ENCODE measurements at regions not wholly inside any gene's neighbourhood (a gene's known extent, or its start where the extent isn't known, plus 50 kb on each side); places are given as distances from the start of the nearest gene placed in this dataset.

- Histone ChIP-seq H4K20me1 (ENCODE audit: low read depth) (no peaks in the 10 kb centered on the region), H3K9me3 (ENCODE audit: low read depth) (no peaks in the 10 kb centered on the region), H3K36me3 (no peaks in the 10 kb centered on the region), H3K4me1 (no peaks in the 10 kb centered on the region), H3K27me3 (no peaks in the 10 kb centered on the region), H3K79me2 (ENCODE audit: low read depth) (no peaks in the 10 kb centered on the region), H2AFZ (replicated peaks) (peak overlapping the region; percentile 7), H3K27ac (no peak overlapping the region), H3K4me2 (no peak overlapping the region), H3K9ac (no peak overlapping the region), H3K4me3 (no peak overlapping the region), H3F3A (ENCODE audit: low read depth) (no peaks in the 10 kb centered on the region)
- Mint-ChIP-seq H3K4me3 (no peak overlapping the region), H3K9me3 (peaks cover 2% of the 10 kb centered on the region), H3K4me1 (peaks cover 8% of the 10 kb centered on the region), H3K27ac (peak overlapping the region; percentile 14), H3K36me3 (no peaks in the 10 kb centered on the region), H3K27me3 (ENCODE audit: insufficient read depth, low read depth) (peaks cover 7% of the 10 kb centered on the region)
- peak; percentile 9 for DNase-seq (ENCODE audit: low spot score)
- no peak for TF ChIP-seq EZH2 (IDR thresholded peaks at IDR 0.05)
- TF ChIP-seq CTCF (IDR thresholded peaks at IDR 0.05) = peak; percentile 21
- no peak for TF ChIP-seq EZH2phosphoT487 (IDR thresholded peaks at IDR 0.05)
Measured at GRCh38 chr4:169902658-169903345, 123.4 kb downstream of the MFAP3L start.

DNA sequence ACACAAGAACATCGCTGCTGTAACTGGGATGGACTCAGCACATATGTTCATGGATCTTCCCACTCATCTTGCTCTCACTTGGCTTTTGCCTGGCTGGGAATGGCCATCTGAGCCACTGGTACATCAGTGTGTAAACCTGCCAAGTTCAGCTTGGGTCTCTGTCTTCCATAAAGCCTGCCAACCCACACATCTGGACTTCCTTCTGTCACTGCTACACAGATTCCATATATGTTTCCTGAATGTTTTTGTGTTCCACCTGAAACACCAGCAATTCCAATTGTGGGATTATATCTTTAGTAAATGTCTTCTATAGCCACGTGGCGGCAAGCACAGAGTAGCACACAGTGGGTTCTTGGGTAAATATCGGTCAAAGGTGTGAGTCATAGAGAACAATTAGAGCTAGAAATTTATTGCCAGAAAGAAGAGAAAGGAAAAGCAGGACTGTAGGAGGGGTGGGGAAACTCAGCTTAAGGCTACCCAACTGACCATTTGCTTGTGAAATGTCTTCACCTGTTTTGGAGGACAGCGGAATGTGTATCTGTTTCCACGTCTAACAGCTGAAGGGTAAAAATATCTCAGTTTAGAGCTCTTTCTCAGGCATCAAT, 125.9 kb downstream of the MFAP3L start:
- no peak overlapping the region for H3K27ac Mint-ChIP-seq
- no peaks in the 10 kb centered on the region for H4K20me1 ChIP-seq (ENCODE audit: low read depth)
- no peak for TF ChIP-seq CTCF (IDR thresholded peaks at IDR 0.05)
- no peak for TF ChIP-seq EZH2phosphoT487 (IDR thresholded peaks at IDR 0.05)
- no peak for TF ChIP-seq EZH2 (IDR thresholded peaks at IDR 0.05)
- DNase-seq (ENCODE audit: low spot score) = no peak
- H2AFZ ChIP-seq (replicated peaks) = no peak overlapping the region
- H3K9ac ChIP-seq = no peak overlapping the region
- H3K4me2 ChIP-seq = no peak overlapping the region
- H3K27me3 Mint-ChIP-seq (ENCODE audit: insufficient read depth, low read depth) = peaks cover 7% of the 10 kb centered on the region
- H3K27me3 ChIP-seq = no peaks in the 10 kb centered on the region
- H3K27ac ChIP-seq = no peak overlapping the region
- peaks cover 2% of the 10 kb centered on the region for H3K9me3 Mint-ChIP-seq
- no peaks in the 10 kb centered on the region for H3K9me3 ChIP-seq (ENCODE audit: low read depth)
- no peaks in the 10 kb centered on the region for H3K36me3 ChIP-seq
- no peak overlapping the region for H3K4me3 ChIP-seq
- H3K36me3 Mint-ChIP-seq = no peaks in the 10 kb centered on the region
- no peak overlapping the region for H3K4me3 Mint-ChIP-seq
- H3K4me1 Mint-ChIP-seq = peaks cover 8% of the 10 kb centered on the region
- no peaks in the 10 kb centered on the region for H3F3A ChIP-seq (ENCODE audit: low read depth)
- no peaks in the 10 kb centered on the region for H3K79me2 ChIP-seq (ENCODE audit: low read depth)
- no peaks in the 10 kb centered on the region for H3K4me1 ChIP-seq

GRCh38 chr4:169899295-169899694, 126.9 kb downstream of the MFAP3L start:
- H3K36me3 Mint-ChIP-seq = no peaks in the 10 kb centered on the region
- no peak overlapping the region for H3K27ac ChIP-seq
- H3K4me2 ChIP-seq = no peak overlapping the region
- H3K27me3 Mint-ChIP-seq (ENCODE audit: insufficient read depth, low read depth) = peaks cover 7% of the 10 kb centered on the region
- H3K79me2 ChIP-seq (ENCODE audit: low read depth) = no peaks in the 10 kb centered on the region
- no peaks in the 10 kb centered on the region for H3F3A ChIP-seq (ENCODE audit: low read depth)
- no peaks in the 10 kb centered on the region for H3K36me3 ChIP-seq
- no peaks in the 10 kb centered on the region for H3K4me1 ChIP-seq
- H3K4me3 Mint-ChIP-seq = no peak overlapping the region
- no peaks in the 10 kb centered on the region for H4K20me1 ChIP-seq (ENCODE audit: low read depth)
- DNase-seq (ENCODE audit: low spot score) = no peak
- H3K27me3 ChIP-seq = no peaks in the 10 kb centered on the region
- no peaks in the 10 kb centered on the region for H3K9me3 ChIP-seq (ENCODE audit: low read depth)
- peaks cover 8% of the 10 kb centered on the region for H3K4me1 Mint-ChIP-seq
- no peak overlapping the region for H2AFZ ChIP-seq (replicated peaks)
- no peak overlapping the region for H3K9ac ChIP-seq
- no peak for TF ChIP-seq CTCF (IDR thresholded peaks at IDR 0.05)
- no peak for TF ChIP-seq EZH2phosphoT487 (IDR thresholded peaks at IDR 0.05)
- peaks cover 2% of the 10 kb centered on the region for H3K9me3 Mint-ChIP-seq
- H3K27ac Mint-ChIP-seq = no peak overlapping the region
- H3K4me3 ChIP-seq = no peak overlapping the region

All from neural progenitor cell (in vitro differentiated cells).